Neural cell (in vitro differentiated cells): ENCODE measurements at regions not wholly inside any gene's neighbourhood (a gene's known extent, or its start where the extent isn't known, plus 50 kb on each side); places are given as distances from the start of the nearest gene placed in this dataset.

Source experiments
- H2AFZ ChIP-seq: fragments of 200-600, 300-800 bp; sonication (generic), shearing (Covaris generic); 2 replicates; pipeline ENCODE4 v1.6.0; 2014; ENCODE audit warnings: low read depth, mild to moderate bottlenecking, antibody characterized with exemption, low read length, moderate library complexity
- H3F3A ChIP-seq: fragments of 200-600 bp; shearing (Covaris generic); 2 replicates; pipeline ENCODE4 v1.6.1; 2016; ENCODE audit warnings: mild to moderate bottlenecking, moderate library complexity, mixed read lengths, antibody characterized with exemption, low read length; ENCODE audit not compliant: insufficient read depth, poor library complexity, severe bottlenecking
- H3K27ac ChIP-seq: fragments of 200-600, 300-800 bp; sonication (generic), shearing (Covaris generic); 2 replicates; pipeline ENCODE4 v1.5.1; 2014; ENCODE audit warnings: mild to moderate bottlenecking, low read length, moderate library complexity
- H3K27me3 ChIP-seq: fragments of 300-800, 200-600 bp; sonication (generic), shearing (Covaris generic); 2 replicates; pipeline ENCODE4 v1.6.0; 2014; ENCODE audit warnings: mild to moderate bottlenecking, low read depth, low read length, moderate library complexity; ENCODE audit not compliant: insufficient read depth
- H3K36me3 ChIP-seq: fragments of 300-800, 200-600 bp; sonication (generic), shearing (Covaris generic); 2 replicates; pipeline ENCODE4 v1.5.1; 2014; ENCODE audit warnings: mild to moderate bottlenecking, antibody characterized with exemption, low read length, moderate library complexity; ENCODE audit not compliant: insufficient read depth
- H3K4me2 ChIP-seq: fragments of 300-800, 200-600 bp; sonication (generic), shearing (Covaris generic); 2 replicates; pipeline ENCODE4 v1.6.0; 2014; ENCODE audit warnings: mild to moderate bottlenecking, low read length
- H3K4me3 ChIP-seq: fragments of 300-800, 200-600 bp; sonication (generic), shearing (Covaris generic); 2 replicates; pipeline ENCODE4 v1.5.1; 2014; ENCODE audit warnings: mild to moderate bottlenecking, low read length, moderate library complexity
- H3K79me2 ChIP-seq: fragments of 200-600 bp; shearing (Covaris generic); replicated peaks from 2 replicates; pipeline ENCODE4 v1.6.0; 2014; ENCODE audit warnings: mild to moderate bottlenecking, low read length, moderate library complexity; ENCODE audit not compliant: insufficient read depth
- H3K9ac ChIP-seq: fragments of 300-800, 200-600 bp; sonication (generic), shearing (Covaris generic); 2 replicates; pipeline ENCODE4 v1.6.1; 2016; ENCODE audit warnings: mild to moderate bottlenecking, low read length, mixed read lengths
- H3K9me2 ChIP-seq: fragments of 200-600 bp; shearing (Covaris generic); 2 replicates; pipeline ENCODE4 v1.6.1; 2016; ENCODE audit warnings: mild to moderate bottlenecking, low read length, mixed read lengths; ENCODE audit not compliant: insufficient read depth
- H3K9me3 ChIP-seq: fragments of 200-600, 300-800 bp; sonication (generic), shearing (Covaris generic); 2 replicates; pipeline ENCODE4 v1.6.1; 2016; ENCODE audit warnings: mild to moderate bottlenecking, mixed run types, low read length, moderate library complexity, mixed read lengths
- H4K20me1 ChIP-seq: fragments of 200-600 bp; shearing (Covaris generic); 2 replicates; pipeline ENCODE4 v1.6.1; 2016; ENCODE audit warnings: mild to moderate bottlenecking, mixed run types; ENCODE audit not compliant: insufficient read depth
- EP300 ChIP-seq: fragments of 450-650 bp; conservative IDR thresholded peaks from 2 replicates; pipeline ENCODE4 v1.6.1; 2014; ENCODE audit warnings: antibody characterized with exemption, mild to moderate bottlenecking, moderate library complexity; ENCODE audit not compliant: poor library complexity, severe bottlenecking
- EZH2 ChIP-seq: fragments of 200-600, 300-800 bp; shearing (Covaris generic), sonication (generic); IDR thresholded peaks from 2 replicates; pipeline ENCODE4 v1.6.1; 2014; ENCODE audit warnings: antibody characterized with exemption, low read length, borderline replicate concordance, mild to moderate bottlenecking; ENCODE audit not compliant: insufficient read depth, poor library complexity, severe bottlenecking
- MXI1 ChIP-seq: fragments of 450-650 bp; conservative IDR thresholded peaks from 2 replicates; pipeline ENCODE4 v1.6.1; 2014; ENCODE audit warnings: antibody characterized with exemption, mild to moderate bottlenecking; ENCODE audit not compliant: poor library complexity, severe bottlenecking
- POLR2AphosphoS5 ChIP-seq: IDR thresholded peaks from 2 replicates; pipeline ENCODE4 v1.6.1; 2012
- RAD21 ChIP-seq: fragments of 450-650 bp; conservative IDR thresholded peaks from 2 replicates; pipeline ENCODE4 v1.6.1; 2014; ENCODE audit warnings: antibody characterized with exemption, mild to moderate bottlenecking, moderate library complexity
- SMC3 ChIP-seq: fragments of 450-650 bp; conservative IDR thresholded peaks from 2 replicates; pipeline ENCODE4 v1.6.1; 2014; ENCODE audit warnings: antibody characterized with exemption, mild to moderate bottlenecking, moderate library complexity; ENCODE audit not compliant: poor library complexity
- TAF1 ChIP-seq: IDR thresholded peaks from 2 replicates; pipeline ENCODE4 v1.6.1; 2012; ENCODE audit warnings: low read depth
- TF ChIP-seq, protein P1 (sequence below): fragments of 450-650 bp; IDR thresholded peaks from 2 replicates; pipeline ENCODE4 v1.5.1; 2014; ENCODE audit warnings: antibody characterized with exemption, mild to moderate bottlenecking, moderate library complexity; ENCODE audit not compliant: poor library complexity, severe bottlenecking
- TF ChIP-seq, protein P2 (sequence below): IDR thresholded peaks from 2 replicates; pipeline ENCODE4 v1.6.1; 2012; ENCODE audit warnings: borderline replicate concordance

DNA sequence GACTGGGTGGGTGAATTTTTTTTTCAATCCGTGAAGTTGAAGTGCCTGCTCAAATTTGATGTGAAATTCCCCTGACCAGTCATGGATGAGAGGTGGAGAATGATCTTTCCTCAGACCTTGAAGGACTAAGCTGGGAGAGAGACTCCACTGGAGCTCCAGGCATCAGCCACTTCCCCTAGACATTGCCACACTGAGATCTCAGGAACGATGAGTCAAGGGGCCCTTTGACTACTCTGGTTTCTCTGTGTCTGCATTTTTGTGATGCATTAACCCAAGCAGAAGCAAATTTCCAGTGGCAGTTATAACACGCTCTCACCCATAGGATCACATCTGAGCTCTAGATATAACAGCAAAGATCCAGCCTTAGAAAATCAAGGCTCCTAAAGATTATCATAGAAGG is 171.2 kb upstream of the KIF2A start:
- Histone ChIP-seq H3K27me3 (no peaks in the 10 kb centered on the region), H3K9me2 (no peaks in the 10 kb centered on the region), H3K4me3 (no peak overlapping the region), H2AFZ (no peak overlapping the region), H3K9me3 (no peaks in the 10 kb centered on the region), H3K79me2 (no peaks in the 10 kb centered on the region), H4K20me1 (no peaks in the 10 kb centered on the region), H3K9ac (no peak overlapping the region), H3F3A (no peaks in the 10 kb centered on the region), H3K4me2 (no peak overlapping the region), H3K36me3 (no peaks in the 10 kb centered on the region), H3K27ac (no peak overlapping the region)
- TF ChIP-seq EP300 (no peak), MXI1 (no peak), RAD21 (no peak), TAF1 (no peak), SMC3 (no peak), EZH2 (no peak), POLR2AphosphoS5 (no peak)
- TF ChIP-seq, protein P1, sequence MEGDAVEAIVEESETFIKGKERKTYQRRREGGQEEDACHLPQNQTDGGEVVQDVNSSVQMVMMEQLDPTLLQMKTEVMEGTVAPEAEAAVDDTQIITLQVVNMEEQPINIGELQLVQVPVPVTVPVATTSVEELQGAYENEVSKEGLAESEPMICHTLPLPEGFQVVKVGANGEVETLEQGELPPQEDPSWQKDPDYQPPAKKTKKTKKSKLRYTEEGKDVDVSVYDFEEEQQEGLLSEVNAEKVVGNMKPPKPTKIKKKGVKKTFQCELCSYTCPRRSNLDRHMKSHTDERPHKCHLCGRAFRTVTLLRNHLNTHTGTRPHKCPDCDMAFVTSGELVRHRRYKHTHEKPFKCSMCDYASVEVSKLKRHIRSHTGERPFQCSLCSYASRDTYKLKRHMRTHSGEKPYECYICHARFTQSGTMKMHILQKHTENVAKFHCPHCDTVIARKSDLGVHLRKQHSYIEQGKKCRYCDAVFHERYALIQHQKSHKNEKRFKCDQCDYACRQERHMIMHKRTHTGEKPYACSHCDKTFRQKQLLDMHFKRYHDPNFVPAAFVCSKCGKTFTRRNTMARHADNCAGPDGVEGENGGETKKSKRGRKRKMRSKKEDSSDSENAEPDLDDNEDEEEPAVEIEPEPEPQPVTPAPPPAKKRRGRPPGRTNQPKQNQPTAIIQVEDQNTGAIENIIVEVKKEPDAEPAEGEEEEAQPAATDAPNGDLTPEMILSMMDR = no peak
- TF ChIP-seq, protein P2, sequence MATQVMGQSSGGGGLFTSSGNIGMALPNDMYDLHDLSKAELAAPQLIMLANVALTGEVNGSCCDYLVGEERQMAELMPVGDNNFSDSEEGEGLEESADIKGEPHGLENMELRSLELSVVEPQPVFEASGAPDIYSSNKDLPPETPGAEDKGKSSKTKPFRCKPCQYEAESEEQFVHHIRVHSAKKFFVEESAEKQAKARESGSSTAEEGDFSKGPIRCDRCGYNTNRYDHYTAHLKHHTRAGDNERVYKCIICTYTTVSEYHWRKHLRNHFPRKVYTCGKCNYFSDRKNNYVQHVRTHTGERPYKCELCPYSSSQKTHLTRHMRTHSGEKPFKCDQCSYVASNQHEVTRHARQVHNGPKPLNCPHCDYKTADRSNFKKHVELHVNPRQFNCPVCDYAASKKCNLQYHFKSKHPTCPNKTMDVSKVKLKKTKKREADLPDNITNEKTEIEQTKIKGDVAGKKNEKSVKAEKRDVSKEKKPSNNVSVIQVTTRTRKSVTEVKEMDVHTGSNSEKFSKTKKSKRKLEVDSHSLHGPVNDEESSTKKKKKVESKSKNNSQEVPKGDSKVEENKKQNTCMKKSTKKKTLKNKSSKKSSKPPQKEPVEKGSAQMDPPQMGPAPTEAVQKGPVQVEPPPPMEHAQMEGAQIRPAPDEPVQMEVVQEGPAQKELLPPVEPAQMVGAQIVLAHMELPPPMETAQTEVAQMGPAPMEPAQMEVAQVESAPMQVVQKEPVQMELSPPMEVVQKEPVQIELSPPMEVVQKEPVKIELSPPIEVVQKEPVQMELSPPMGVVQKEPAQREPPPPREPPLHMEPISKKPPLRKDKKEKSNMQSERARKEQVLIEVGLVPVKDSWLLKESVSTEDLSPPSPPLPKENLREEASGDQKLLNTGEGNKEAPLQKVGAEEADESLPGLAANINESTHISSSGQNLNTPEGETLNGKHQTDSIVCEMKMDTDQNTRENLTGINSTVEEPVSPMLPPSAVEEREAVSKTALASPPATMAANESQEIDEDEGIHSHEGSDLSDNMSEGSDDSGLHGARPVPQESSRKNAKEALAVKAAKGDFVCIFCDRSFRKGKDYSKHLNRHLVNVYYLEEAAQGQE = no peak

DNA sequence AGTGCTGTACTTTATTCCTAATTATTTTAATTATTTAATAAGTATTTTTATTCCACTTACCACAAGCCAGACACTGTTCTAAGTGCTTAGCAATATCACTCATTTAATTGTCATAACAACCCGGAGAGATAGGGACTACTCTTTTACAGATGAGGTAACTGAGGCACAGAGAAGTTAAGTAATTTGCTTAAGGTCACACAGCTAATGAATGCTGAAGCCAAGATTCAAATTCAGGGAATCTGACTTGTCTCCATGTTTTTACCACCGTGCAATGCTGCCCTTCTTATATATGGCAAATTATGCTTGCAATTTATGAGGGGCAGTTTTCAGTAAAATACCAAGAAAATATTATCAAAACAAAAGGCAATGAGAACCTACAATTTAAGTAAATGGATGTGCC is 168.4 kb upstream of the KIF2A start:
- Histone ChIP-seq H3K9me3 (no peaks in the 10 kb centered on the region), H2AFZ (no peak overlapping the region), H3K4me2 (no peak overlapping the region), H3K4me3 (no peak overlapping the region), H3K27ac (no peak overlapping the region), H3K36me3 (no peaks in the 10 kb centered on the region), H3K9me2 (no peaks in the 10 kb centered on the region), H3K9ac (no peak overlapping the region), H3F3A (no peaks in the 10 kb centered on the region), H3K27me3 (no peaks in the 10 kb centered on the region), H4K20me1 (no peaks in the 10 kb centered on the region), H3K79me2 (no peaks in the 10 kb centered on the region)
- no peak for TF ChIP-seq SMC3
- TF ChIP-seq POLR2AphosphoS5 = no peak
- TF ChIP-seq MXI1 = no peak
- TF ChIP-seq, protein P1 = no peak
- no peak for TF ChIP-seq TAF1
- TF ChIP-seq EZH2 = no peak
- TF ChIP-seq EP300 = no peak
